ENCODE measurements at regions not wholly inside any gene's neighbourhood (a gene's known extent, or its start where the extent isn't known, plus 50 kb on each side); places are given as distances from the start of the nearest gene placed in this dataset.
A peak's percentile ranks its signal among the peaks of the same experiment; 100 is the strongest.
"Not testable (repeated sequence)": the region's sequence is repeated elsewhere in the genome, so short reads cannot be mapped to it uniquely, and the experiment has no call there.

DNA sequence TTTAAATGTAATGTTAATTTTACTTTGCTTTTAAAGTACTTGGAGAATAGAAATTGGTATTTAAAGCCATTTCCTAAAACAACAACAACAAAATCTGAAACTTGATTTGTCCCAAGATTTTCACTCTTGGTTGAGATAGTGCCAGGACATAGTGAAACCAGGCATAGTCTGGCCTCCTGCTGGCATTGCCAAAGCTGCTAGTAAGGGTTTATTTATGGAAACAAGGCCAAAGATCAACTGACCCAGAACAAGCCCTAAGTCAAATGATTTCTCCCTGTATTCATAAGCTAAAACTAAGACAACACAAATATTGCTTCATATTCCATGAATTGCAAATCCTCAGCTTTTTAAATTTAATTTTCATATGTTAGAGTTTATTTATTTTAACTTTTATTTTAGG lies 227.5 kb upstream of the FGF13 start:
- no peak for DNase-seq (ENCODE audit: low read depth)

DNA sequence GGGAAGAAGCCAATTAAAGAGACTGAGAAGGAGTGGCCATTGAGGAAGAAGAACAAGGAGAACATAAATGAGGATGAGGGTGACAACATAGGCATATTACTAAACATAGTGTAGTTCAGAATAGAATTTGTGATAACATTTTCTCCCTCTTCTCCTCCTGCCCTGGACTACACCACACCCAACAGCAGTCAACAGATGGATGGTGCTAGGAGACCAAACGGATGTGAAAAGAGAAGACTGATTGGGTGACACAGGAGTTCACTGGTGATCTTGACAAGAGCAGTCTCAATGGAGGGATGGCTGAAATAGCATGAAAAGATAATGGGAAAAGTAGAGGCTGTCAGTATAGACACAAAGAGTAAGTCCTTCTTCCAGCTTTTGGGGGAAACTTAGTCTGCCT lies 226.5 kb upstream of the FGF13 start:
- DNase-seq (ENCODE audit: low read depth): no peak

DNA sequence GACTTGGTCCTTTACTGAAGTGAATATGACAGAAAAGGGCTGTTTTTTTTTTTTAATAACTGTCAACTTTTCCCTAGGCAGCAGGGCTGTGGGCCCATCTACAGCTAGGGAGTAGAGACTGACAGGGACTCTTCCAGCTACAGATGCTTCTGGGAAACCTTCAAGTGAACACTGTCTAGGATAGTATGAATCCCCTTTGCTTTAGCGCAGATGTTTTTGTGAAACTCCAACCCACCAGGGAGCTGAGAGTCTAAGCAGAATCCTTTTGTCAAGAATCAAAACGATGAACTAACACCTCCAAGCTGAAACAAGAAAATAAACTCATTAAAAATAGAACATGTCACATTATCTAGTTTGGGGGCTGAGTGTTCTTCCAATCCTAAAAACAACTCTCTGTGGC lies 219.7 kb upstream of the FGF13 start:
- no peak for DNase-seq (ENCODE audit: low read depth)

DNA sequence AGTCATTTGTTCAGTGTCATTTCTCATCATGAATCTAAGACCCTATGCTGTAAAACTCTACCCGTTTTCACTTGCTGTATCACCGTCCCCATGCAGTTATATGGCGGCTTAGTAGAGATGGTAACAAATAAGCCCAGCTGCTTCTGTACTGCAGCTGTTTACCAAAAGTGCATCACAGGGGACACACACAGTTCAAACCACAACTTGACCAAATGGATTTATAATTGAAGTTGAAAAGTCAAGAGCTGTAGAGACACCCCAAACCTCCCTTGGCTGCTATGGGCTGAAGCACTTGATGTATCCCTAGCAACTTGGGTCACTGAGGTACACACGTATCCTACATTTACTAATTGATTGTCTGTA lies 219.0 kb upstream of the FGF13 start:
- DNase-seq (ENCODE audit: low read depth): no peak

DNA sequence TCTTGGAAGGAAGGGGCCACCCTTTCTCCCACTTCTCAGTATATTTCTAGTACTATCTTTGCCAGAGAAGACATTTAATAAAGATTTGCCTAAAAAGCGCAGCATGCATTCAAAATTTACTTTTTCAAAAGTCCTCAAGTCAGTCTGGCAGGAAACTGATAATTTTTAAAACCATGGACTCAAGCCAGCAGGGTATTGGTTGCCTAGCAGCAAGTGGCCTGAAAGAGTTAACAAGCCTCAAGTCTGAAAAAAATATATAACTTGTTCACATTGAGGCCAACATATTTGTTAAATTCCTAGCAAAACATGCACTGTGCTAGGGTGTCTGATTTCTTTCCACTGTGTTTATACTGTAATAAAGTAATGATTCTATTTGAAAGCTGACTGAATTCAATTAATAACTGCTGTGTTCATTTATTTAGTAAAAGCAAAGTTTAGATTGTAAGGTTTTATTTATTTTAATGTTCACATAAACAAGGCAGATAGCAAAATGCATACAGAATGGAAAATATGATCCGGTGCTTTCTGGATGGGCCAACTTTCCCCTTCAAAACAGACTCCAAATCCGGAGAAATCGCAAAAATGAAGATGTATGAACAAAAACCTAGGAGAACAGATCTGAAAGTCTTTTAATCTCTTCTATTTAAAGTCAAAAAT lies 218.5 kb upstream of the FGF13 start:
- no peak for DNase-seq (ENCODE audit: low read depth)

DNA sequence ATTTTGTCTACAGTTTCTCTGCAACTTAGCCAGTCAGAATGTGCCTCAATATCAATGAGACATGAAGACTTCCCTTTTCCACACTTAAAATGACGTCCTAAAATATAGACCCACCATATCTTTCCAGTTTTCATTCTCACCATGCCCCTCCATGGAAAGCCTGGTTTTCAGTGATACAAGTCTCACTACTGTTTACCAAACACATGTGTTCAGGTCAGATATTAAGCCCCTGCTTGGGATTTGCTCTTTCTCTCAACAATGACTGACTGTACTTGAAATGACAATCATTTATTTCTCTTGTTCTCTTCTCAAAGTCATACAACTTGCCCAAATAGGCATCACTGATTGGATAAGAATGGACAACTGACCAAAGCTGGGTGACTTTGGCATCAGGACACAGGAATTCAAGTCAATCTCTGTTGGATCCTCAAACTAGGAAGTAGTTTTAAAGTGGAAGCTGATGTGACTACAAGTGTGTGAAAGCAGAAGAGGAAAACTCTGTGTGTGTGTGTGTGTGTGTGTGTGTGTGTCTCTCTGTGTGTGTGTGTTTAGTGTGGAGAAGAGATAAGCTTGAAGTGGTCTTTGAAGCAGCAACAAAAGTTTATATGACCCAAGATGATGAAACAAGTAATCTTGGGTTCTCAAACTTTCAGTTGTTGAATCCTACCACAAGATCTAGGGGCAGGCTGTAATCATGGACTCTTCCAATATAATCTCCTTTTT lies 217.4 kb upstream of the FGF13 start:
- no peak for DNase-seq (ENCODE audit: low read depth)

DNA sequence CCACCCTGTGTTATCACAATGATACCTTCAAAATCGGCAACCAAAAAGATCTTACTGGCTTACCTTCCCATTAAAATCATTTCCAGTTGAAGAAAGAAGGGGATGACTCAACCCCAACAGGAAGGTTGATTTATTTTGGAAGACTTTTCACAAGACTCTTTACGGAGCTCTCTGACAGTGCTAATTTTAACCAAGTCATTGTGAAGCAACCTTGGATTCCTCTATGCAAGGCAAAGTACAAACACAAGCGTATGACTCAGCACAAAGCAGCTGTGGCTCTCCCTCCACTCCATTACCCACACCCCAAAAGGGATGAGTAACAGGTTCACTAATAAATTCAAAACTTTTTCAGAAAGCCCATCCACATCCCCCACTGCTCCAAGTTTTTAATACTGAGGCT lies 213.8 kb upstream of the FGF13 start:
- peak; percentile 88 for DNase-seq (ENCODE audit: low read depth)

DNA sequence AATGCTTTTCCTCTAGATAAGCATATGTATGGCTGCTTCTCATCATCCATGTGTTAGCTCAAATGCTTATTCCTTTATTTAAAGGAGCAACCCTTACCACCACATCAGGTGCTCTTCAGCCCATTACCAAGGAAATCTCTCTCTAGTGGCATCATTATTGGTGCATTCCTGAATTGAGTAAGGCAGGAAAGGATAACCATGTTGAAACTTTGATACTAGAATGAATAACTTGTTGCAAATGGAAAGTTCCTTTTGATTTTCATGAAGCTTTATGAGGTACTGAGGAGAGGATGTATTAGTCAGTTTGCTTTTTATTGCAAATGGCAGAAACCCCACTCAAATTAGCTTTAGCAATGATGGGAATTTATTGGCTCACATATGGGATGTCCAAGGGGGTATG lies 212.3 kb upstream of the FGF13 start:
- DNase-seq (ENCODE audit: low read depth): no peak

DNA sequence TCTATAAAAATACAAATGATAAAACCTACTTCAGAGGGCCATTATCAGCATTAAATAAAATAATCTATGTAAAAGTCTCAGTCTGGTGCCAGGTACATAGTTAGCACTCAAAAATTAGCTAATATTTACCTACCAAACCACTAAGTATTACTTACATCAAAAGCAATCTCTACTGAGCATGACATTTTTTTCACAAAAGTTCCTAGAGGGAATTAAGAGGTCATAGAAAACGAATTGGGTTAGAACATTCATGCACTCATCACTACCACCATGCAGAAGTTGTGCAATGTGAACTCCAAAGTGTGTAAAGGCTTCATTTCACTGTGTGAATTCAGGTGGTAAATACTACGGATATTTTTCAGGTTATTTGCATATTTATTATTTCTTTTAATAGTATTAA lies 209.5 kb upstream of the FGF13 start:
- DNase-seq (ENCODE audit: low read depth): no peak

DNA sequence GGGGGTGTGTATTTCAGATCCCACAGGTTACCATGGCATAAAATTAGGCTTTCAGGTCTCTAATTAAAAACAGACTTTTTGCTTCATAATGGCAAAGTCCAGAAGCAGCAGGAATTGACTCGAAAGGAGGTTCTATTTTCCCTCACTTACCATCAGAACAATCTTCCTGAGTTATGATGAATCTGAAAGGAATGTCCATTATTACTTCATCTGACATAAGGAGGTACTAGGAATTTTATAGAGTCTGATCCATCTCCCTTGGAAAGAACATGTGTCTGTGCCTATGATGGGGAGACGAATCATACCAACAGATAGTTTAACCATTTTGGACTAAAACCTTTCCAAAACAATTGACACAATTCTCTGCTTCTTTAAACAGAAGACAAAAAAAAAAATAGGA lies 206.3 kb upstream of the FGF13 start:
- peak; percentile 71 for DNase-seq (ENCODE audit: low read depth)

DNA sequence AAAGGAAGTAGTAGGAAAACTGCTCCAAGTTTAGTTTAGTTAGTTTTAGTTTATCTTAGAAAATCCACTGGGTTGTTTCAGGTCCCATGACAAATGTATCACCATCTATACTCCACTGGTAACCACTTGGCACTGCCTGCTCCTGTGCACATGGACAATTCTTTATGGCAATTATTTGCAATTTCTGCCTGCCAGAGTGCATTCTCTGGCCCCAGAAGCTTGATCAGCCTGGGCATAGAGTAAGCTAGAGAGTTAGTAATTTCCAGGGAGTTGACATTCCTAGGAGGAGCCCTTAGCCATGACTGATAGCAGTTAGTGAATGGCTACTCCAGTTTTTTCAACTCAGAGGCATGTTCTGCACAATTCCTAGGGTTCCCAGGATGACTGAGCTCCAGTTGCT lies 203.2 kb upstream of the FGF13 start:
- no peak for DNase-seq (ENCODE audit: low read depth)

DNA sequence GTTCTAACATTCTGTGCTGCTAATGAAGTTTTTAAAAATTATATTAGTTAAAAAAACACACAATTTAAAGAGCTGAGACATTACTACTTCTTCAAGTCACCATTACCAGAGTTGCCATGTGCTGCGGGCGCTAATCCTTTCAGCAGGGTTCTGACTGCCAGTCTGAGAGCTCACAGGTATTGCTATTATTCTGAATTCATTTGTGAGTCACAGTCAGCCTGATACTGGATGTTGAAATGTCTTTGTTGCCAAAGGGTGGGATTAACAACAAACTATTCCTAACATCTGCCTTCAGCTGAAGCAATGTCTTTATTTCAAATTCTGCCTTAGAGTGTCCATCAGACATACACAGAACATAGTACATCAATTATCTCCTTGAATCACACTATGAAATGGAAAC lies 197.1 kb upstream of the FGF13 start:
- DNase-seq (ENCODE audit: low read depth): no peak

DNA sequence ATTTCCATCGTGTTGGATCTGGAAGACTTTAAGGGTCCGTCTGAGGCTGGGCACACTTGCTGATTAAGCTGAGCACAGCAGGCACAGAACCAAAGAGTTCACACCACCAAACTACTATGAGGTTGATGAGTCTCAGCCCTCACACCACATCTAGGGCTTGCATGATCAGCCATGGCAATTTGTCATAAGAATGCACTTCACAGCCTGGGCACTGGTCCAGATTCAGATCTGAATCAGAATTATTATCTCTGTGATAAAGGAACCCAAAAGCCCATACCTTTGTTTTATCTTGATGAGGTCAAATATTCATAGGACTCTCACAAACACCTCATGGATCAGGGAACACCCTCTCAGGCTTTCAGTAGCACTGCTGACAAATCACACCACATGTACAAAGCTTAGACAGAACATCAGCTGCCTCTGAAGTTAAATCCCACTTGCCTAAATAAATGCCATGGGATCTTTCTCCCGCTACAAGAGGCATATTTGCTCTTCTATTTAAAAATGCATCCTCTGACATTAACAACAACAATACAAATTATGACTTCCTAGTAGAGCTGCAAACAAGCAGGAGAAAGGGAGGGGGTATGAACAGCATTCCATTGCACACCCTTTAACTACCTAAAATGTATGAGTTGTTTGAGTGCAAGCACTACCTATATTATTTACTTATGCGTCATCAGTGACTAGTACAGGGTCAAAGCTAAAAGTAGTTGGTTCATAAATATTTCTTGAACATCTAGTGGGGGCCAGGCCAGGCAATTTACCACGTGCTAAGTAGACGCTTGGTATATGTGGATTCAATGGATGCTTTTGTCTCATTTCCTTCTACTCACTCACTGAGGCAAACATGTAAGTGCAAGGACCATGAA lies 186.3 kb upstream of the FGF13 start:
- DNase-seq (ENCODE audit: low read depth): peak; percentile 65

DNA sequence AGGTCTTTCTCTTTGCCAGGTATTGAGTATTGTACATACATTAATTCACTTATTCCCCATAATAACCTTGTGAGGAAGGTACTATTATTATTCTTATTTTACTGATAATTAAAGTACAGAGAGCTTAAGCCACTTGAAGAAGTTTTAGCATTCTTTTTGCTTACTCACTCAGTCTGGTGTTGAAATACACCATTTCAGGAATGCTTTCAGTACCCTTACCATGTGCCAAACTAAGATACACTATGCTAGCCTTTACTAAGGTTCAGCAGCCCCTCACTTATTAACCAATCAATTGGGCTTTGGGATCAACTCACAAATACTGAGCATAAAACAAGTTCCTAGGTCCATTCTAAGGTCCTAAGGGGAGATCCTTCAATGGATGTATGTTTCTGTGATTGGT lies 179.0 kb upstream of the FGF13 start:
- no peak for DNase-seq (ENCODE audit: low read depth)

DNA sequence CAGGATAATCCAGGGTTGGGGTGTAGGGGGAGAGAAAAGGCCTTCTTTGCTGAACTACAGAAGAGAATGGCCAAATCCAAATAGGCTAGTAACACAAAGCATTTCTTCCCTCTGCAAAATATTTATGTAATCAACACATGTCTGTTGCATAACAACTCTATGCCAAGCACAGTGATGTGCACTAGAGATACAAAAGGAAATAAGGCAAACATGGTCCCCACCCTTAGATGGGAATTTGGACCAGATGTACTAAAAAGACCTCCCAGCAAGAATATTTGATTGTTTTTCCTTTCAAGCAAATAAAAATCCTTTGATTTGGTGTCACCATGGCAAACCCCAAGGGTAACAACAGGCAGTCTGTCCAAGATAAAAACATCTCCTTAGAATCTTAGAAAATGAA lies 177.6 kb upstream of the FGF13 start:
- no peak for DNase-seq (ENCODE audit: low read depth)

DNA sequence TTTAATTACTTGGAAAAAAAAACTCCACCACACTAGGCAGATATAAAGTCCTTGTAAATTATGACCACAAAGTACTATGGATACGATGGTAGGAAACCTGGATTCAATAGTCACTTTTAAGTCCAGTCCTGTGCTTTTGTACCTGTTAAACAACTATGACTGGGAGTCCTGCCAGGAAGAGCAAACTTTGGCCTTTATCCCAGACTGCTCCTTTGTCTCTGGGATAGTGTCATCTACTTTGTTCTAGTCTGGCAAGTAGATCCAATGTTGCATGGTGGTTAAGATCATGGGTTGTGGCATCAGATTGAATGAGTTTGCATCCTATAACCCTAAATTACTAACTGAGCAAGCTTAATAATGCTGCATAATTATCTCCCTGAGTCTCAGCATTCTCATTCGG lies 175.3 kb upstream of the FGF13 start:
- DNase-seq (ENCODE audit: low read depth): peak; percentile 59

DNA sequence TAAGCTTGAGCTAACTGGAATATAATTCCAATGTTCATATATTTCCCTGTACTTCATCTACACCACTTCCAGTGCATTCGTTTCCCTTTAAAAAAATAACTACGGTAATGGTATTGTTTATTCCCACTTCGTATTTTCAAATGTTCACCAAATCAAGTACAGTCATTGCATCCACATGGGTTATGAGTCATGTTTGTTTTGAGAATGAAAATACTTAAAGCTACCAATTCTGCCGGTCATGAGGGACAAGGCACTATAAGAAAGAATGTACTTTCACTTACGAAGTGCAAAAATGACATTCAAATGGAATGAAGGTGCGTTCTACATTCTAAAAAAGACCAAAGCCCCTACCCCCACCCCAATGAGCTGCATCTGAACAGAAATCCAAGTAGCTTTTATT lies 174.4 kb upstream of the FGF13 start:
- DNase-seq (ENCODE audit: low read depth): peak; percentile 61

DNA sequence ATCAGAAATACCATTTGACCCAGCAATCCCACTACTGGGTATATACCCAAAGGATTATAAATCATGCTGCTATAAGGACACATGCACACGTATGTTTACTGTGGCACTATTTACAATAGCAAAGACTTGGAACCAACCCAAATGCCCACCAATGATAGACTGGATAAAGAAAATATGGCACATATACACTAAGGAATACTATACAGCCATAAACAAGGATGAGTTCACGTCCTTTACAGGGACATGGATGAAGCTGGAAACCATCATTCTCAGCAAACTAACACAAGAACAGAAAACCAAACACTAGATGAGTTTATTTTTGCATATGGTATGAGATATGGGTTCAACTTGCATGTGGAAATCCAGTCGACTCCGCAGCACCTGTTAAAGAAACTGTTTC lies 168.8 kb upstream of the FGF13 start:
- DNase-seq (ENCODE audit: low read depth): not testable (repeated sequence)

DNA sequence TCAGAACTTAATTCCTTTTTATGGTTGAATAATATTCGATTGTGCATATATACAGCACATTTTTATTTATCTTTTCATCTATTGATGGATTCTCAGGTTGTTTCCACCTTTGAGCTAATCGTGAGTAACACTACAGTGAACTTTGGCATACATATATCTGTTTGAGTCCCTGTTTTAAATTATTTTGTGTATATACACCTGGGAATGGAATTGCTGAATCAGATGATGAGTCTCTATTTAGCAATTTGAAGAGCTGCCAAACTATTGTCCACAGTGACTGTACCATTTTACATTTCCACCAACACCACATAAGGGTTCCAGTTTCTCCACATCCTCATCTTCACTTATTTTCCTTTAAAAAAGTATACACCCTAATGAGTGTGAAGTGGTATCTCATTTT lies 166.2 kb upstream of the FGF13 start:
- DNase-seq (ENCODE audit: low read depth): peak; percentile 67

DNA sequence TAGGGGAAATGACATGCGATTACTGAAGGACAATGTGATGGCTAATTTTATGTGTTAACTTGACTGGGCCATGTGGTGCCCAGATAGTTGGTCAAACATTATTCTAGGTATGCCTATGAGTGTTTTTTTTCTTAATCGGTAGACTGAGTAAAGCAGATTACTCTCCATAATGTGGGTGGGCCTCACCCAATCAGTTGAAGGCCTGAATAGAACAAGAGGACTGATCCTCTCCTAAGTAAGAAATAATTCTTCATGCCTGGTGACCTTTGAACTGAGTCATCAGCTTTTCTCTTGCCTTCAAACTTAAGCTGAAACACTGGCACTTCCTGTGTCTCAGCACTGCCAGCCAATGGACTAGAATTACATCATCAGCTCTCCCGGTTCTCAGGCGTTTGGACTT lies 164.0 kb upstream of the FGF13 start:
- DNase-seq (ENCODE audit: low read depth): peak; percentile 11

DNA sequence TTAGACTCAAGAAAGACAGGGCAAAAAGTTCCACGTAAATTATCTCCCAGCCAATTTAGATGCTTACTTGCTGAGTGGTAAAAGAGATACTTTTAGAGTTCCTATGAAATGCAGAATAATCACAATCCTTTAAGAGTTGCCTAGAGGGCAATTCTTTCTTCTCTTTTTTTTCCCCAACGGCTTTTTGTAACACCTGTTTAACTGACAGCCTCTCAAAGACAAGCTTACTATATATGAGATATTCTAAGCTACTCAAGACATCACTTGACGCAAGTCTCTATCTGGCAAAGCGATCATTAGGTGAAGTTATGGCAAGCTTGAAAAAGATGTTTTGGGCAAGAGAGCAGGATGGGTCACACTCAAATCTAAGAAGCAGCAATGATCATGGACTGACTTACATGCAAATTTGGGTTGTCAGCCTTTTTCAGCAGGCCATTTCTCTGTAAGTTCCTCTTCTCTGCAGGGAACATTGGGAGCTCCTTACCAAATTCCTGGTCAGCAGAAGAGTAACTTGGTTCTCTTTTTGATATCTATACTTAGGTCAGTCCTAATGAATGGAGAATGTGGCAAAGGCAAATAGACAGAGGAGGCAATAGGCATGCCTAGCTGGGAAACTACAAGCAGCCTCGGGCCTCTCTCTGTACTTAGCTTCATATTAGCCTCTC lies 162.9 kb upstream of the FGF13 start:
- no peak for DNase-seq (ENCODE audit: low read depth)

DNA sequence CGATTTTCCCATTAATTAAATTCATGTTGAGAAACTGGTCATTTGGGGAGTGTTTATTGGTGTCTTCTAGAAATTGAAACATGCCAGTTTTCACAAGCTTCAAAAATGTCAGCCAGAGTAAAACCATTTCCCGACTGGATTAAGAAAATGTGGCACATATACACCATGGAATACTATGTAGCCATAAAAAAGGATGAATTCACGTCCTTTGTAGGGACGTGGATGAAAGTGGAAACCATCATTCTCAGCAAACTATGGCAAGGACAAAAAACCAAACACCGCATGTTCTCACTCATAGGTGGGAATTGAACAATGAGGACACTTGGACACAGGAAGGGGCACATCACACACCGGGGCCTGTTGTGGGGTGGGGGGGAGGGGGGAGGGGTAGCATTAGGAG lies 162.1 kb upstream of the FGF13 start:
- not testable (repeated sequence) for DNase-seq (ENCODE audit: low read depth)

Data from HT1080 (cell line).